ENCODE measurements at regions not wholly inside any gene's neighbourhood (a gene's known extent, or its start where the extent isn't known, plus 50 kb on each side); places are given as distances from the start of the nearest gene placed in this dataset.

DNA sequence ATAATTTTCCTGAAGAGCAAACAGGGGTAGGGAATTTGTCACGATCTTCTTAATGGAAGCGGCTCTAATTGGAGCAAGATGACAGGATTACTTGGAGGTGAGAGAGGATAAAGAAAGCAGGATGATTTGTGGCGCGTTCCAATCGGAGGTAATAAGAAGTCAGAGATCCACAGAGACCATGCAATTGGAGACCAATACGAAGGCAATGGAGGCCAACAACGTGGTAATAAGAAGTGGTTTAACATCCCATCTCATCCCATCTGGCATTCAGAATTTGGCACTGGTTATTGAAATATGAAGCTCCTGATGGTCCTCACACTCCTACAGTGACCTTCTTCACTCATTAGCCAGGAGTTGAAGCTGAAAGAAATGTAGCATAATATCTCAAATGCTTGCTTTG, 130.6 kb downstream of the DLEU7 start:
- TF ChIP-seq, protein P1, sequence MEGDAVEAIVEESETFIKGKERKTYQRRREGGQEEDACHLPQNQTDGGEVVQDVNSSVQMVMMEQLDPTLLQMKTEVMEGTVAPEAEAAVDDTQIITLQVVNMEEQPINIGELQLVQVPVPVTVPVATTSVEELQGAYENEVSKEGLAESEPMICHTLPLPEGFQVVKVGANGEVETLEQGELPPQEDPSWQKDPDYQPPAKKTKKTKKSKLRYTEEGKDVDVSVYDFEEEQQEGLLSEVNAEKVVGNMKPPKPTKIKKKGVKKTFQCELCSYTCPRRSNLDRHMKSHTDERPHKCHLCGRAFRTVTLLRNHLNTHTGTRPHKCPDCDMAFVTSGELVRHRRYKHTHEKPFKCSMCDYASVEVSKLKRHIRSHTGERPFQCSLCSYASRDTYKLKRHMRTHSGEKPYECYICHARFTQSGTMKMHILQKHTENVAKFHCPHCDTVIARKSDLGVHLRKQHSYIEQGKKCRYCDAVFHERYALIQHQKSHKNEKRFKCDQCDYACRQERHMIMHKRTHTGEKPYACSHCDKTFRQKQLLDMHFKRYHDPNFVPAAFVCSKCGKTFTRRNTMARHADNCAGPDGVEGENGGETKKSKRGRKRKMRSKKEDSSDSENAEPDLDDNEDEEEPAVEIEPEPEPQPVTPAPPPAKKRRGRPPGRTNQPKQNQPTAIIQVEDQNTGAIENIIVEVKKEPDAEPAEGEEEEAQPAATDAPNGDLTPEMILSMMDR (IDR thresholded peaks at IDR 0.05), result no peak
- TF ChIP-seq POLR2AphosphoS5 (IDR thresholded peaks at IDR 0.05) (no peak), POLR2A (IDR thresholded peaks at IDR 0.05) (no peak)

Measured in prostate gland (tissue), 2 donors.